ENCODE measurements at regions not wholly inside any gene's neighbourhood (a gene's known extent, or its start where the extent isn't known, plus 50 kb on each side); places are given as distances from the start of the nearest gene placed in this dataset.

DNA sequence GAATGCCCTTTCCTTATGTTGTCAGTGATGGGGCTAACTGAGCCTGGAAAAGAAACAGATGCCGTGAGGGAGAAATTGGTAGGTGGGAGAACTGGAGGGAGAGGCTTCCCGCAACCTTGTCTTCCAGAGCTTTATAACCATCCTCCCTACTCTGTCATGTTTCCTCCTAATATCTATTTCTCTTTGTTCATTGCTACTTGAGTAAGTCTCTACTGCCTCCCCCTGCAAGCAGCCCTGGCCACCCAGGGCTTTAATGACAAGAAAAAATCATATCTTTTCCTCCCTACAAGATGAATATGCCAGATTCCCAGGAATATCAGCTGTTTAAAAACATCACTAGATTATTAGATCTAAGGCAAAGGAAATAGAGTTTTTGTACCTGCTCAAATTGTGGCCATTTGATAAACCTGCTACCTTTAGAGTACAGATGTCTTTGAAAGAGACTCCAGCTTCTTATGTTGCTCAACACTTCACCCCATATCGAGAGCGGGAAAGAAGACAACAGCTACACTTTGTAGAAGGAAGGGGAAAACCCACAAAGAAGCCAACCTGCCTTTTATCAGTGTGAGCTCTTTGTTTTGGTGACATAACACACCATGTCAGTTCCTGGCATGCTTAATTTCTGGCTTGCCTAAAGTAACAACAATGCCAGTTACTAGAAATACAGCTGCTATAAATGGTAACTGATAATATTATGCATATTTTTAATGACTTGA lies 186.6 kb upstream of the LEF1 start:
- DNase-seq (no peak), ATAC-seq (peak; percentile 47)
- intact Hi-C loops (cut with micrococcal nuclease): no loop called here

GRCh38 chr4:108352664-108353308 lies 184.1 kb upstream of the LEF1 start:
- DNase-seq: no peak
- intact Hi-C loops (cut with micrococcal nuclease): no loop called here
- no peak for ATAC-seq

DNA sequence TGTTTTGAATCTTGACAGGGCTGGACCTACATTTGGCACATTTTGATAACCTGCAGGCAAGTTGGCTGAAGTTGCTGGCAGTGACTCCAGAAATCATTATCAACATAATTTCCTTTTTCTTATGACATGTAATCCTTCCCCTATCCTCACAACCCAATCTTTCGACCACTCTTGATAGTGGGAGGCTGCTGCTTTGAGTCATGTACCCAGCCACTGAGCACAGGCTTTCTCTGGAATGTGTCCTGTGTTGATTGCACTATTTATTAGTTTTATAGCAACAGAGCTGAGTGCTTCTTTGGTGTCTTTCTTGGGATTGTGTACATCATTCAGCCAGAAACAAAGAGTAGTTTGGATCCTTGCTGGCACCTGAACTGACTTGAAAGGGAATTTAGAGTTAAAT lies 183.1 kb upstream of the LEF1 start:
- ATAC-seq: no peak
- intact Hi-C loops (cut with micrococcal nuclease): no loop called here
- DNase-seq: no peak

DNA sequence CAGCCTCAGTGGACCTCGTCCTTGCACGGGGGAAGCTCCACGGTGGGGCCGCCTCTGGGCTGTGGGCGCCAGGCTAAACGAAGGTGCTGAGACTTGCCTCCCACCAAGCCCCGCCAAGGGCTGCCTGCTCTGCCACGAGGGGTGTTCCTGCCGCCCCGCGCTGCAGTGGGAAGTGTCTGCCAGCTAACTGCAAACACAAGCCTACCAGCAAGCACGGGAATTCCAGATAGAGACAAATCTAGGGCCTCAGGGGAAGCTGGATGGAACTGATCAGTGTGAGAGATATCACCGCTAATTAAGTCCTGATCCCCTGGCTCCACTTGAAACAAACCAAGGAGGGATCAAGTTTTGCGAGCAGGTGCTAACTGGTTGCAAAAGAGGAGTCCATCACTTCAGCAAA lies 181.6 kb upstream of the LEF1 start:
- DNase-seq (no peak), ATAC-seq (no peak)
- intact Hi-C loops (cut with micrococcal nuclease): no loop called here

DNA sequence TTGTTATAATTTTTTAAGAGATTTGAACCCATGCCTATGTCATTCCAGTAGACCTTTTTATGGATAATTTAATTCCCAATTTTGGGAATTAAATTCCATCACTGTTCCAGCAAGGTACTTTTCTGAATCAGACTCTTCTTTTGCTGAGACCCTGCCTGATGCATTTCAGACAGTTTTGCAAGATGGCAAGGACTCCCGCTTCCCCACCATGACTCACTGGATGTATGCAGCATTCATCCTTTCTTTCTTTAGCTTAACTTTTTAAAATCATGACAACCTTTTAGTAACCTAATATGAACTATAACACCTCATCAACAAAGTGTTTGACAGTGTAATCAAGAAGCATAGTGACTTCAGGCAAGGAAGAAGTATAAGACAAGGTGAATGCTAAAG lies 178.1 kb upstream of the LEF1 start:
- intact Hi-C loops (cut with micrococcal nuclease): no loop called here
- ATAC-seq: no peak
- no peak for DNase-seq

GRCh38 chr4:108345862-108346817 lies 177.4 kb upstream of the LEF1 start:
- DNase-seq (no peak), ATAC-seq (no peak)
- intact Hi-C loops (cut with micrococcal nuclease): no loop called here

- intact Hi-C loops (cut with micrococcal nuclease): no loop called here
- DNase-seq (no peak), ATAC-seq (no peak)
These were observed 173.7 kb upstream of the LEF1 start for GRCh38 chr4:108342325-108342970.

GRCh38 chr4:108337923-108338322 lies 169.2 kb upstream of the LEF1 start:
- no peak for ATAC-seq
- intact Hi-C loops (cut with micrococcal nuclease): no loop called here
- no peak for DNase-seq

DNA sequence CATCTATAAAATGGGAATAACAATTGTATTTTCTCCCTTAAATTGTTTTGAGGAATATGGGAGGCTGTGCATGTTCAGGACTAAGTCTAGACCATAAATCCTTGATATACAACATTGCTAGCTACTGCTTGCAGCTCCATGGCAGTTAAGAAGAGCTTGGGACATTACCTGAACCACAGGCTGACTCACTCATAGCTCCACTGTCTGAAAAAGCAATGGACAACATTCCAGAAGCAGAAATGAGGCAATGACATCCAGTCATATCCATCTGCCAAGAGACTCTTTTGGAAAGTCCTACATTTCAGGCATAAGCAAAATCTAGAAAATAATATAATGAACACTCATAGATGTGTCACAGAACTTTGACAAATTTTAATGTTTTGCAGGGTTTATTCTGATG lies 167.3 kb upstream of the LEF1 start:
- no peak for ATAC-seq
- intact Hi-C loops (cut with micrococcal nuclease): no loop called here
- no peak for DNase-seq

- intact Hi-C loops (cut with micrococcal nuclease): no loop called here
- DNase-seq (no peak), ATAC-seq (no peak)
These were observed 166.3 kb upstream of the LEF1 start for GRCh38 chr4:108335081-108335480.

DNA sequence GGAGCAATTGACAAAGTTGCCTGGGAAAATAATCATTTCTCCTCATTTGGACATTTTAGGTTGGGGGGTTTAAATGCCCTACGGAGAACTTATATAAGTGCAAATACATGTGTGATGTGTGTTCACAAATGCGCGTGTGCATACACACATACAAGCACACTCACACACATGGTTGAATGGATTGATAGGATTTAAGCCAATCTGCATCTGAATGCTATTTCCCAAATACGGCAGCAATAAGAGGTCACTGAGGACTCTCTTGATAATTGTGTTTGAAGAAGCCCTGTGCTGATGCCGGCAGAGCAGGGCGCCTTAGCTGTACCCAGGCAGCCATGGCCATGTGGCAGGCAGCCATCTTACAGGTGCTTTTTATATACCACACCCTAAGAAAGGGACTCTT lies 165.3 kb upstream of the LEF1 start:
- DNase-seq (no peak), ATAC-seq (no peak)
- intact Hi-C loops (cut with micrococcal nuclease): no loop called here

DNA sequence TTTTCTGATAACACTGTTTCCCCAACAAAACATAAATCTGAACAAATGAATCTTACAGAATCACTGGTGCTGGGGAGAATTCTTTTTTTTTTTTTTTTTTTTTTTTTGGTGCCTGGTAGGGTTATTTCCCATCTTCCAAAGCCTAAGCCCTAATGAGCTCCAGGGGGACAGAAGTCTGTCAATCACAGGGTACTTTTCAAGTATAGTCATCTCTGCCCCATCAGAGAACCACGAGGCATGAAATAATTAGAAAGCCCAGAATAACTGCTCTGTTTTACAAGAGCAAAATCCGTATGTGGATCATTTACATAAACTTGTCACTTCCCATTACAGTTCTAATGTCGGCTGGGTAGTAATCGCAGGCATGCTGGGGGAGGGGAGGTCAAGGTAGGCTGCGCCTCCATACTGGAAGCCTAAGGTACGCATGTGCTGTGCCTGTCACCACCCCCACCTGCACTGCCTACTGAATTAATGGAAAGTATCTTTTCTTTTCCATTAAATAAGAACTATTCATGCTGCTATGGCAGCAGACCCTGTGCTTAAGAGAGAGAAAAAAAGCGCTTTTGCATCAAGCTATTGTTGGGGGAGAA lies 164.7 kb upstream of the LEF1 start:
- no peak for ATAC-seq
- intact Hi-C loops (cut with micrococcal nuclease): no loop called here
- no peak for DNase-seq

- DNase-seq: no peak
- intact Hi-C loops (cut with micrococcal nuclease): no loop called here
- no peak for ATAC-seq
These were observed 163.3 kb upstream of the LEF1 start for GRCh38 chr4:108331905-108332632.

DNA sequence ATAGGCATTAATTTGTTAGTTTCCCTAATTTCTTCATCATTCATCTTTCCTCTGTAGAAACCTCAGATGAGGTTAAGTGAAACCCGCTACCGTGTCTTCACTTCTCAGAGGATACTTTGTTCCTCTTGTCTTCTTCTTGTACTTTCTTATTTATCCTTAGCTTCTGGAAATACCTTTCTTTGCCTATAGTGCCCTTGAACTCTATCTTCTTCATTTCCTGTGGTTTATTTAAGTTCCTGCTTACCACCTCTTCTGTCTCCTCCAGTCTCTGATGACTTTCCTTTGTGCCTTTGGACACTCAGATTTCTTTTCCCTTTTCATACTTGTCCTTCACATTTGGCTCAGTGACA lies 159.6 kb upstream of the LEF1 start:
- DNase-seq (no peak), ATAC-seq (no peak)
- intact Hi-C loops (cut with micrococcal nuclease): no loop called here

DNA sequence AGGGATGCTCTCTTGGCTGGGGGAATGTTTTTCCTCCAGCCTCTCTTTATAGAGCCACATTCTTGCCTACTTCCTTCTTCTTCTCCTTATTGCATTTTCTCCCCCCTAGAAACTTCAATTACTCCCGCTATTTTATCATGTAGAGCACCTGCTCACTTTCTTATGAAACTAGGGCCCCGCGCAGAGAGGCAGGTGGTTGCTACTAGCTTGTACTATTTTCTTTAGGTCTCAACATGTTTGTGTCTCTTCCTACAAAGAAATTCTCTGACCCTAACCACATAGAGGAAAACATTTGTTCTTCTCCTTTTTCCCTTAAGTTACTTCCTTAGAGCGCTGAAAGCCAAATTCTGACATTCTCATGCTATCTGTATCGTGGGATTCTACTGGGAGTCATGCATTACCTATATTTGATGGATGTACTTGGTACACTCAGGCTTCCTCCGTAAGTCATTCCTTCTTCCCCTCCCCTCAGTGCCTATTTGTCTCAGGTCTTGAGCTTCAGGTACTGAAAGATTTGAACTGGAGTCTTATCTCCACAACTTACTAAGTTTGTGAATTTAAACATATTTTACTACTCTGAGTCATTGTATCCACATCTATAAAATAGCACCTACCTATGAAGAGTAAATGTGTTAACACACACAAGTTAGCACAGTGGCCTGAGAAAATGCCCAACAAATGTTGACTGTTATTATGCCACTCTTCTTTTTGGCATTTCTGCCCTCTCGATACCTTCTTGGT lies 159.1 kb upstream of the LEF1 start:
- intact Hi-C loops (cut with micrococcal nuclease): no loop called here
- DNase-seq (no peak), ATAC-seq (no peak)

GRCh38 chr4:108325561-108325960 lies 156.8 kb upstream of the LEF1 start:
- intact Hi-C loops (cut with micrococcal nuclease): no loop called here
- ATAC-seq: no peak

GRCh38 chr4:108324450-108324849 lies 155.7 kb upstream of the LEF1 start:
- no peak for ATAC-seq
- no peak for DNase-seq
- intact Hi-C loops (cut with micrococcal nuclease): no loop called here

More at GRCh38 chr4:108325561-108325960, 156.8 kb upstream of the LEF1 start:
- DNase-seq: no peak

DNA sequence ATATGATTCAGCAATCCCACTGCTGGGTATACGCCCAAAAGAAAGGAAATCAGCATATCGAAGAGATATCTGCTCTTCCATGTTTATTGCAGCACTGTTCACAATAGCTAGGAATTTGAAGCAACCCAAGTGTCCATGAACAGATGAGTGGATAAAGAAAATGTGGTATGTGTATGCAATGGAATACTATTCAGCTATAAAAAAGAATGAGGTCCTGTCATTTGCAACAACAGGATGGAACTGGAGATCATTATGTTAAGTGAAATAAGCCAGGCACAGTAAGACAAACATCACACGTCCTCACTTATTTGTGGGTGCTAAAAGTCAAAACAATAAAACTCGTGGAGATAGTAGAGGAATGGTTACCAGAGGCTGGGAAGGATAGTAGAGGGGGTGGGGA lies 153.8 kb upstream of the LEF1 start:
- DNase-seq (no peak), ATAC-seq (no peak)
- intact Hi-C loops (cut with micrococcal nuclease): no loop called here

All from left ventricle myocardium superior (tissue), 1 donor.